Occipital lobe (tissue), 1 donor: ENCODE measurements at regions not wholly inside any gene's neighbourhood (a gene's known extent, or its start where the extent isn't known, plus 50 kb on each side); places are given as distances from the start of the nearest gene placed in this dataset.
"Not testable (repeated sequence)": the region's sequence is repeated elsewhere in the genome, so short reads cannot be mapped to it uniquely, and the experiment has no call there.

Experiments used
- DNase-seq: peaks from one replicate; lab custom pipeline; 2025; lab: John Stamatoyannopoulos, UW

DNA sequence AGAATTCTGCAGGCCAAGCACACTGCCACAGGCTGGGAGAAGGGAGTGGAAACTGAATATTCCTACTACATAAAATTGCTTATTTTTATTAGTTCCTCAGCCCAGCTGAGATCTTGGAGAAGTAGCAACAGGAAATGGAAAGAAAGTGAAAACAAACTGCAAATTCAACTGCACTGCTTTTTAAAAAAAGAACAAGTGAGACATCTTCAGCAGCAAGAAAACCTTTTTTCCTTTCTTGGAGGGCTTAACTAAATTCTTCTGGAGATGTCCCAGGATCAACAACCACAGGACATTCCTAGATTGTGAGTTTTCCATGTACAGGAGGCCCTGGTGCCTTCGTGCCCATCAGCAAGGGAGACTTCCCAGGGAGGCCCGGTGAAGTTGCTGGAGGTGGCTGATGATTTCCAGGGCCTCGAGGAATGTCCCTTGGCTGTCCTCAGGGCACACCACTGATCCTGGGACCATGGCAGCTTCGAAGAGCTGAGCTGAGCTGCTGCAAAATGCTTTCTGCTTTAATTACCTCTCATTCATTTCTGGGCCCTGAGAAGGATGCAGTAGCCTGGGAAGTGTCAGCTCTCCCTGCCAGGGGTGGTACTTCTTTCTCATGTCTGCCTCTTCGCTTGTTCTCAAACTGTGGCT lies 275.5 kb upstream of the FRG2C start:
- not testable (repeated sequence) for DNase-seq

DNA sequence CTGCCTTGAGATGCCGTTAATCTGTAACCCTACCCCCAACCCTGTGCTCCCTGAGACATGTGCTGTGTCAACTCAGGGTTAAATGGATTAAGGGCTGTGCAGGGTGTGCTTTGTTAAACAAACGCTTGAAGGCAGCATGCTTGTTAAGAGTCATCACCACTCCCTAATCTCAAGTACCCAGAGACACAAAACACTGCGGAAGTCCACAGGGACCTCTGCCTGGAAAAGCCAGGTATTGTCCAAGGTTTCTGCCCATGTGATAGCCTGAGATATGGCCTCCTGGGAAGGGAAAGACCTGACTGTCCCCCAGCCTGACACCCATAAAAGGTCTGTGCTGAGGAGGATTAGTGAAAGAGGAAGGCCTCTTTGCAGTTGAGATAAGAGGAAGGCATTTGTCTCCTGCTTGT lies 270.8 kb upstream of the FRG2C start:
- not testable (repeated sequence) for DNase-seq

DNA sequence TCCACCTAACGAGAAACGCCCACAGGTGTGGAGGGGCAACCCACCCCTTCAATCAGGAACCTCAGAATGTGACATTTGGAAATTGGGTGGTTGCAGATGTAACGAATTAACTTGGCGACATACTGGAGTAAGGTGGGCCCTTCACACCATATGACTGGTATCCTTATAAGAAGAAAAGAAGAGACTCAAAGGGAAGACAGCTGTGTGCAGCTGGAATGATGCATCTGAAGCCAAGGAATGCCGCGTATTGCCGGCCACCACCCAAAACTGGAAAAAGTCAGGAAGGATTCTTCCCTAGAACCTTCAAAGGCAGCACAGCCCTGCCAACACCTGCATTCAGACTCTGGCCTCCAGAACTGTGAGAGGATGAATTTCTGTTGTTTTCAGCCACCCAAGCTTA lies 270.0 kb upstream of the FRG2C start:
- DNase-seq = not testable (repeated sequence)

DNA sequence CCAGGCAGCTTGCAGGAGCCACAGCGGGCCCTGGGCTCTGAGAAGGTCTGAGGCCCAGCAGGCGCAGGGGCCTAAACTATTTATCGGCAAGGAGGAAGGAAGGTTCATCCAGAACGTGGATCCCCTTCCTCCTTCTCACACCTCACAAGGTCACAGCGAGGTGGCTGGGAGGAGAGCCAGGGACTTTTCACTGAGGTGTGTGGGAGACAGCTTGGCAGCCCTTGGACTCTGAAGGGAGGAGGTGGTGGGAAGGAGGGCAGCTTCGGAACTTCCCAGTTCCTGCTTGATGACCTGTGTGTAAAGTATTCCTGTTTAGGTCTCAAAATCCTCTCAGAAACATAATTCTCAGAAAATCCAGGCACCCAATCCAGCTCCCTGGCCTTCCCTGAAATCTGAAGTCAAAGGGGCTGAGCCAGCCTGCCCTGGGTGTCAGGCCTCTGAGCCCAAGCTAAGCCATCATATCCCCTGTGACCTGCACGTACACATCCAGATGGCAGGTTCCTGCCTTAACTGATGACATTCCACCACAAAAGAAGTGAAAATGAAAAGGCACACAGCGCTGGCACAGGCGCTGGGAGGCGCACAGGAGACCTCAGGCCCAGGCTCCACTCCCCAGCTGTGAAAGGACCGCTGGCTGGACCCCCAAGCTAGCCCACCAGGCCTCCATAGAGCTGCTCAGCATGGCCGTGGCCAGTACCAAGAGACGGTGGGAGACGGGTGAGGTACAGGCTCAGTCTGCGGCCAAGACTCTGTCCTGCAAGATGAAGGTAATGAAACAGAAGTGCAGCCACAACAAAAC lies 269.4 kb upstream of the FRG2C start:
- DNase-seq = not testable (repeated sequence)

DNA sequence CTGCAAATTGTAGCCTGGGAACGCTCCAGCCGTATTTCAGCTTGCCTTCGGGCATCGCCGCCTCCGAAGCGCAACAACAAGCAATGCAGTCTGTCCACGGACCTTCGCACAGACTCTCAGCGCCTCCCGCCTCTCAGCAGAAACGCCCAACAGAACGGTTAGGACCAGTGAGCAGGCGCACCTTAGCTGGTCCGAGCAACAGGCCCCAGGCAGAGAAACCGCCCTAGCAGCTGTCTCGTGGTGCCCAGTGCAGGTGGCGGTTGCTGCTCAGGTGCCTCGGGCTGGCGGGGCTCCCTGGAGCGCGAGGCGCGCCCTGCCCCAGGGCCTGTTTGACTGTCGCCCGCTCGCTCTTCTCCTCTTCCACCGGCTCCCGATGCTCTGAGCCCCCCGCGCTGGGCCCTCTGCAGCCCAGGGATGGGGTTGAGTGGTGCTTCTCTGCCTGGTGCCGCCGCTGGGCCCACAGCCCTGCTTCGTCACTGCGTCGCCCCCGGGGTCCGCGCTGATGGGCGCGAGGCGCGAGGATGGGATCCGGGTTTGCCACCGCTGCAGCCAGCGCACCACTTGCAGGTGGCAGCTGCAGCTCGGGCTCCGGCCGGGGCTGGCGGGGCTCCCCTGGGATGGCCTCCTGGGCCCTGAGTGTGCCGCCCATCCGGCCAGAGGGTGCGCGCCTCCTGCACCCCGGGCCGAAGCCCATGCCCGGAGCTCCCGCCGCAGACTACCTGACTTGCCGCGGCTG lies 268.4 kb upstream of the FRG2C start:
- no peak for DNase-seq

DNA sequence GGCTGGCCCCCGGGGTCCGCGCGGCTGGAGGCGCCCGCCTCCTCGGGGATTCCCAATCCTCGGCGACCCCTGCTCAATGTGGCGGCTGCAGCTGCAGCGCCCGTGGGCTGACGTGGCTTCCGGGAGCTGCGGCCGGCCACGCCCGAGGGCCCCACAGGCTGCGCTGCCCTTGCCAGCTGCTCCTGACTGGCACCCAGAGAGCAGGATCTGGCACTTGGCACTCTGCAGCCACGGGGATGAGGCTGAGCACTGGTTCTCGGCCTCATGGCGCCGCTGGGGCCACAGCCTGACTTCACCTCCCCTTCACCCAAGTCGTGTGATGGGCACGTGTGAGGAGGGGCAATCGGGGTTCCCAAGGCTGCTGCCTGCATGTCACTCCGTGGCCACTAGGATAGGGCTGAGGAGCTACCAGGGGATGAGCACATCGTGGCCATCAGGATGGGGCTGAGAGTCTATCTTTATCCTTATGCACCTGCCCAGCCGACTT lies 267.8 kb upstream of the FRG2C start:
- no peak for DNase-seq

- DNase-seq = not testable (repeated sequence)
These were observed 266.6 kb upstream of the FRG2C start for GRCh38 chr3:75397486-75397885.

GRCh38 chr3:75422101-75422945 lies 241.8 kb upstream of the FRG2C start:
- DNase-seq = not testable (repeated sequence)

GRCh38 chr3:75425379-75425778 lies 238.7 kb upstream of the FRG2C start:
- not testable (repeated sequence) for DNase-seq

- DNase-seq = not testable (repeated sequence)
These were observed 236.6 kb upstream of the FRG2C start for GRCh38 chr3:75427486-75427885.

DNA sequence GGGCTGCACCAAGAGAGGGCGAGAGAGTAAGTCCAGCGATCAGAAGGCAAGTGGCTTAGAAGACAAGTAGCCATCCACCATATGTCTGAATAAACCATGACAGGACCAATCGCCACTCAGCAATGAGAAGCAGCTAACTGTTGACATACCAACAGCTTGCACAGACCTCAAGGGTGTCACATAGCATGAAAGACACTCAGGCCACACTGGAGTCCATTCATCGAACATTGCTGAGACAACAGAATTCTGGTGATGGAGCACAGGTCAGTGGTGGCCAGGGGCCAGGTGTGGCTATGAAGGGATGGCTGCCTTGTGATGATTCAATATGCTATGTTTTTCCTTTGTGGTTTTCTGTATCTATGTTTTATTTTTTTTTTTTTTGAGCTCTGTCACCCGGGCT lies 236.2 kb upstream of the FRG2C start:
- not testable (repeated sequence) for DNase-seq

DNA sequence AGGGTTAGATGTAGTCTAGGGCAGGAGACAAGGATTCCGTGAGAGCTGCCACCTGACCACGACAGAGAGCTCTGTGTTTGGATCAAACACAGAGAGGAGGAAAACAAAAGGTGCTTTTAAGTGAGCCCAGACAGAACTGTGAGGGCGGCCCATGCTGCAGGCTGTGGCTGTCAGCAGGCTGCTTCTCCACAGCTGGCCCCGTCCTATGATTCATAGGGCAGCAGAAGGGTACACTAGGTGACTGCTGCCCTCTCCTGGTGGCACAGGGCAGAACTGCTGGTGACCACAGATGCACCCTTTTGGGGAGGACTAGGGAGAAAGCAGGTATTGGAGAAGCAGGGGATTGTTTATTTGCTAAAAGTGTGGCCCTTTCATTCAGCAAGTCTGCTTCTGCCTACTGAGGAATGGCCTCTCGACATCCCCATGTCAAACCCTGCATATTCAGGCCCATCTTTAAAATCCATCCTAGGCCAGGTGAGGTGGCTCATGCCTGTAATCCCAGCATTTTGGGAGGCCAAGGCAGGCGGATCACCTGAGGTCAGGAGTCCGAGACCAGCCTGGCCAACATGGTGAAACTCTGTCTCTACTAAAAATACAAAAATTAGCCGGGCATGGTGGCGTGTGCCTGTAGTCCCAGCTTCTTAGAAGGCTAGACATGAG lies 234.4 kb upstream of the FRG2C start:
- peak; percentile 62 for DNase-seq

GRCh38 chr3:75430406-75430805 lies 233.7 kb upstream of the FRG2C start:
- DNase-seq = not testable (repeated sequence)

DNA sequence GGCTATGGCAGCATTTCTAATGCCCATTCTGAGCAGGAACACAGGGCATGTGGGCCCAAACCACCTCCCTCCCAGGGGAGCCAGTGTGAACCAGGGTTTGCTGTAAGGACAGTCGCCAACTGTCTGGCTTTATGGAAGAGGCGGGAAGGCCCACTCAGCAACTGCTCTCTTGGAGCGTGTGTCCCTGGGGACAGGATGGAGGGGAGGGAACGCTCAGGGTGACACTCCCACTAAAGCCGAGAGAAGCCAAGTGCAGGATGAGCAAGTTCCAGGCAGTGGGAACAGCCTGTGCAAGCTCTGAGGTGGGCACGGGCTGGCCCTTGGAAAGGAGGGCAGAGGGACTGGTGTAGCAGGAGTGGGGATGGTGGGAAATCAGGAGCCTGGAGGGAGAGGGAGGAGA lies 233.0 kb upstream of the FRG2C start:
- not testable (repeated sequence) for DNase-seq

DNA sequence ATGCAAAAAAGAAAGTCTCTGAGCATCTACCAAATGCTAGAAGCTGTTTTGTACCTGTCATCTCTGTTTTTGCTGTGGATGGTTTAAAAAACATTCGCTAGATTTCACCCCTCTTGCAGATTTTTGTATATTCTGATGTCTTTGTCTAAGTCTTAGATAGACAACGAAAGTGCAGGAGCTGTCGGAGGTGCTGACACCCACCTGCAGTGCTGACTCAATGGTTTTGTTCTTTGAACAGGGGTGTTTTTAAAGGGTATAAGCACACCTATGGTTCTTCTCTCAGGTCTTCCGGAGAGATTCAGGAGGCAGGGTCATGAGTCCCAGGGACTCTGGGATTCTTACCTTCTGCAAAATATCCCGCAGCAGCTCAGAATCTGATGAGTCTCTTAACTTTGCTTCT lies 231.7 kb upstream of the FRG2C start:
- DNase-seq = not testable (repeated sequence)

DNA sequence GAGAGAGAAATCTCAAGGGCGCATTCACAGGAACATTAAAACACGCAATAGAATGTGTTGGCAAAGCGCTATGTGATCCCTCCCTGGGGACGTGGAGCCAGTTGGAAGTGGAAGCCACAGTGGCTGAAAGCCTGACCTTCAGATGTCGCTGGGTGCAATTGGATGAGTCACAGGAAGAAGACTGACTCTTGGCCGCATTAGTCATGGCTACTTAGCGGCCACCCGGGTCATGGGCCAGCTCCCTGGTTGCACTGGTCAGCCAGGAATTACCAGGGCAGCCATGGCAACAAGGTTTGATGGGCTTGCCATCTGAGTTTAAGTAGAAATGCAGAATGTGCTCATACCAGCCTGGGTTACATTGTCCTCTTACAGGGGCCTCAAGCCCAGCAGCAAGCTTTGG lies 231.2 kb upstream of the FRG2C start:
- DNase-seq = not testable (repeated sequence)

GRCh38 chr3:75433295-75433694 lies 230.8 kb upstream of the FRG2C start:
- DNase-seq = not testable (repeated sequence)

- DNase-seq = not testable (repeated sequence)
These were observed 229.7 kb upstream of the FRG2C start for GRCh38 chr3:75434276-75434912.

DNA sequence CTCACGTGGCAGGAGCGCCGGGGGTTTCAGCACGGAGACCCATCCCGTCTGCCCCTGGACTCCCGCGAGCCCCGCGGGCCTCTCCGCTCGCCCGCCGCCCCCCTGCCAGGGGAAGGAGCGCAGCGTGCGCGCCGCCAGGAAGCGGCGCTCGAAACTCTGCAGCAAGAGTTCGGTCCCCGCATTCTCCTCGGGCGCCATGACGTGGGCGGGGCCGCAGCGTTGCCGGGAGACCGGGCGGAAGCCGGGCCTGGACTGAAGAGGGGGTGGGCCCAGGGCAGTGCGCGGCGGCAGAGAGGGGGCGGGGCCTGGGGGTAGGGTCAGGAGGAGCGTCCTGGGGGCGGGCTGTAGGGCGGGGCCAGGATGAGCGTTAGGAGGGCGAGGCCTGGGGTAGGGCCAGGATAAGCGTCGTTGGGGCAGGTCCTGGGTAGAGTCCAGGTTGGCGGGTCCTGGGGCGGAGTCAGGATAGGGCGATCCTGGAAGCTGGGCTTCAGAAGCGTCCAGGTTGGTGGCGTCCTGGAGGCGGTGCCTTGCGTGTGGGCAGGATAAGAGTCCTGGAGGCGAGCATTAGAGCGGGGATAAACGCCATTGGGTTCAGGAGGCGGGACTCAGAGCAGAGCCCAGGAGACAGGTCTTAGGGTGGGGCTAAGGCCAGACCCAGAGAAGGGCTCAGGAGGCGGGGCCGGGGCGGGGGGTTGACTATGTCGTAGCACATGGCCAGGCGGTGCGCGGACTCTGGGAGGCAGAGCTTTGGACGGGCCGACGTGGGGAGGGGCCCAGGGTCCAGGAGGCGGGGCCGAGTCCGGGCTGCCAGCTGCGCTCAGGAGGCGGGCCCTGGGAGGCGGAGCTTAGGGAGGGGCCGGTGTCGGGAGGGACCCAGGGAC lies 229.0 kb upstream of the FRG2C start:
- peak; percentile 98 for DNase-seq
